GM12878 (cell line): ENCODE measurements at regions not wholly inside any gene's neighbourhood (a gene's known extent, or its start where the extent isn't known, plus 50 kb on each side); places are given as distances from the start of the nearest gene placed in this dataset.

Source experiments
- CTCF ChIP-seq, 3 experiments: IDR thresholded peaks in 2 of 3; conservative IDR thresholded peaks in 1 of 3; 2 replicates each; pipeline ENCODE4 v1.5.1; 2011; ENCODE audit warnings: low read depth in 3 of 3, low read length in 3 of 3, mild to moderate bottlenecking in 3 of 3, control low read depth in 2 of 3, moderate library complexity in 2 of 3, inconsistent platforms in 1 of 3, mixed read lengths in 1 of 3; ENCODE audit not compliant: control insufficient read depth in 2 of 3, insufficient read depth in 1 of 3; ENCODE audit errors: extremely low read depth in 1 of 3
- E4F1 ChIP-seq: fragments of 450-650 bp; IDR thresholded peaks from 2 replicates; pipeline ENCODE4 v1.6.1; 2018; ENCODE audit warnings: borderline replicate concordance, mild to moderate bottlenecking; ENCODE audit not compliant: partially characterized antibody
- RAD21 ChIP-seq: IDR thresholded peaks from 2 replicates; pipeline ENCODE4 v1.6.1; 2011; ENCODE audit warnings: mild to moderate bottlenecking, low read depth, low read length, moderate library complexity; ENCODE audit not compliant: insufficient read depth

- no peak for TF ChIP-seq RAD21
- no peak for TF ChIP-seq CTCF (IDR thresholded peaks at IDR 0.05 in 2 of 3, conservative IDR thresholded peaks at IDR 0.05 in 1 of 3; ENCODE audit: control insufficient read depth in 2 of 3, extremely low read depth in 1 of 3, insufficient read depth in 1 of 3, low read depth in 3 of 3, low read length in 3 of 3)
- no peak for TF ChIP-seq E4F1
Measured at GRCh38 chr3:166634091-166634746, 745.9 kb downstream of the ZBBX start.
